HCT116 (cell line): ENCODE measurements at regions not wholly inside any gene's neighbourhood (a gene's known extent, or its start where the extent isn't known, plus 50 kb on each side); places are given as distances from the start of the nearest gene placed in this dataset.

Experiments
- ATAC-seq: fragments of 200-7000 bp; cut with Tn5 transposase; 2 replicates; pipeline ENCODE4 v1.9.1; 2020; ENCODE audit warnings: mild to moderate bottlenecking, moderate library complexity
- BruUV-seq: library from RNA; stranded (reverse); fragments of 400-500 nt; replicated peaks from 2 replicates; lab custom pipeline; 2021; lab: Mats Ljungman, UMichigan
- CTCF ChIA-PET: fragments of 300-600 bp; sonication (Branson Sonifier 250); formaldehyde crosslinking; loops from one replicate; lab custom pipeline; 2021; ENCODE audit warnings: antibody characterized with exemption; lab: Charles Lee
- POLR2A ChIA-PET: fragments of 300-600, 350-600 bp; sonication (Branson Sonifier 250); formaldehyde crosslinking; loops from one replicate; lab custom pipeline; 2021; ENCODE audit warnings: antibody characterized with exemption; lab: Charles Lee
- RAD21 ChIA-PET, 2 experiments: fragments of 300-600 bp; sonication (Branson Sonifier 250); formaldehyde crosslinking; loops; one replicate each; lab custom pipeline; 2023; ENCODE audit warnings: low total read pairs in 2 of 2; ENCODE audit not compliant: uncharacterized antibody in 2 of 2, unreplicated experiment in 2 of 2, low non-redundant PET in 1 of 2; lab: Charles Lee
- DNase-seq: peaks from one replicate; pipeline ENCODE4 v3.0.0-alpha.2; 2010; ENCODE audit warnings: low read depth, low spot score
- H2AFZ ChIP-seq: fragments of 200-600 bp; shearing (Covaris generic), sonication (generic); 2 replicates; pipeline ENCODE4 v1.6.1; 2017; ENCODE audit warnings: low read depth, mixed run types, mixed read lengths, antibody characterized with exemption, low read length; ENCODE audit not compliant: poor library complexity, severe bottlenecking
- H3K27ac ChIP-seq: 2 replicates; pipeline ENCODE4 v1.5.1; 2012; ENCODE audit warnings: low read depth, low read length
- H3K27me3 ChIP-seq: fragments of 200-600 bp; sonication (generic); 2 replicates; pipeline ENCODE4 v1.6.1; 2016; ENCODE audit warnings: mixed run types, low read length, mixed read lengths; ENCODE audit not compliant: insufficient read depth
- H3K36me3 ChIP-seq, 2 experiments: fragments of 200-500 bp in 1 of 2; fragments of 200-600 bp in 1 of 2; sonication (Bioruptor generic) in 1 of 2; sonication (generic) in 1 of 2; 2 replicates each; pipeline versions ENCODE4 v1.5.1 to v1.6.1; 2014 to 2016; ENCODE audit warnings: low read length in 2 of 2, inconsistent platforms in 1 of 2, mixed read lengths in 1 of 2, mixed run types in 1 of 2; ENCODE audit not compliant: insufficient read depth in 2 of 2, control insufficient read depth in 1 of 2
- H3K4me1 ChIP-seq, 2 experiments: fragments of 200-600 bp in 1 of 2; sonication (generic) in 1 of 2; 2 replicates each; pipeline versions ENCODE4 v1.5.1 to v1.6.1; 2012 to 2017; ENCODE audit warnings: low read length in 2 of 2, inconsistent platforms in 1 of 2, mild to moderate bottlenecking in 1 of 2, mixed read lengths in 1 of 2, mixed run types in 1 of 2, moderate library complexity in 1 of 2; ENCODE audit not compliant: insufficient read depth in 2 of 2, control insufficient read depth in 1 of 2
- H3K4me2 ChIP-seq: fragments of 200-600 bp; sonication (generic); 2 replicates; pipeline ENCODE4 v1.6.1; 2017; ENCODE audit warnings: mixed run types, low read length, mixed read lengths
- H3K4me3 ChIP-seq, 2 experiments: fragments of 200-600 bp in 1 of 2; sonication (generic) in 1 of 2; replicated peaks in 1 of 2; 2 replicates each; pipeline ENCODE4 v1.5.1; 2011 to 2016; ENCODE audit warnings: low read length in 2 of 2, control low read depth in 1 of 2, low read depth in 1 of 2, mild to moderate bottlenecking in 1 of 2, mixed read lengths in 1 of 2, mixed run types in 1 of 2
- H3K79me2 ChIP-seq: fragments of 200-600 bp; sonication (generic); 2 replicates; pipeline ENCODE4 v1.6.1; 2017; ENCODE audit warnings: mild to moderate bottlenecking, mixed run types, low read length, moderate library complexity, mixed read lengths; ENCODE audit not compliant: insufficient read depth
- H3K9ac ChIP-seq: fragments of 200-600 bp; sonication (generic); 2 replicates; pipeline ENCODE4 v1.6.1; 2016; ENCODE audit warnings: low read length, mixed read lengths
- H3K9me2 ChIP-seq: fragments of 200-600 bp; sonication (generic), shearing (Covaris generic); 2 replicates; pipeline ENCODE4 v1.6.1; 2017; ENCODE audit warnings: mixed run types, mild to moderate bottlenecking, moderate library complexity; ENCODE audit not compliant: insufficient read depth
- H3K9me3 ChIP-seq, 2 experiments: fragments of 200-500 bp in 1 of 2; fragments of 200-600 bp in 1 of 2; sonication (Bioruptor generic) in 1 of 2; sonication (generic) in 1 of 2; 2 replicates each; pipeline ENCODE4 v1.6.1; 2014 to 2017; ENCODE audit warnings: low read length in 2 of 2, mixed read lengths in 2 of 2, inconsistent platforms in 1 of 2, low read depth in 1 of 2, mild to moderate bottlenecking in 1 of 2, mixed run types in 1 of 2, moderate library complexity in 1 of 2; ENCODE audit not compliant: control insufficient read depth in 1 of 2, insufficient read depth in 1 of 2
- H4K20me1 ChIP-seq: fragments of 200-600 bp; sonication (generic), shearing (Covaris generic); 2 replicates; pipeline ENCODE4 v1.6.1; 2017; ENCODE audit warnings: mixed run types, mild to moderate bottlenecking, moderate library complexity; ENCODE audit not compliant: insufficient read depth
- ATF3 ChIP-seq: IDR thresholded peaks from 2 replicates; pipeline ENCODE4 v1.6.1; 2012
- CEBPB ChIP-seq: IDR thresholded peaks from 2 replicates; pipeline ENCODE4 v1.6.1; 2012; ENCODE audit warnings: low read depth
- CTCF ChIP-seq, 3 experiments: fragments of 200-600 bp in 1 of 3; sonication (generic) in 1 of 3; IDR thresholded peaks in 2 of 3; conservative IDR thresholded peaks in 1 of 3; 2 replicates each; pipeline ENCODE4 v1.5.1; 2012 to 2017; ENCODE audit warnings: low read depth in 2 of 3, low read length in 2 of 3, antibody characterized with exemption in 1 of 3, borderline replicate concordance in 1 of 3, control low read depth in 1 of 3, mild to moderate bottlenecking in 1 of 3, mixed read lengths in 1 of 3, mixed run types in 1 of 3, moderate library complexity in 1 of 3; ENCODE audit not compliant: insufficient read depth in 1 of 3
- EGR1 ChIP-seq: IDR thresholded peaks from 2 replicates; pipeline ENCODE4 v1.6.1; 2012; ENCODE audit warnings: low read depth
- ELF1 ChIP-seq: IDR thresholded peaks from 2 replicates; pipeline ENCODE4 v1.6.1; 2012; ENCODE audit warnings: low read depth, borderline replicate concordance
- FOSL1 ChIP-seq: IDR thresholded peaks from 2 replicates; pipeline ENCODE4 v1.6.1; 2012; ENCODE audit warnings: low read depth
- JUND ChIP-seq: IDR thresholded peaks from 2 replicates; pipeline ENCODE4 v1.6.1; 2012
- POLR2A ChIP-seq: IDR thresholded peaks from 2 replicates; pipeline ENCODE4 v1.7.0; 2011; ENCODE audit warnings: borderline replicate concordance; ENCODE audit not compliant: insufficient read depth, insufficient read length; ENCODE audit errors: extremely low read depth
- SIN3A ChIP-seq: IDR thresholded peaks from 2 replicates; pipeline ENCODE4 v1.6.1; 2012; ENCODE audit warnings: low read depth
- SP1 ChIP-seq: IDR thresholded peaks from 2 replicates; pipeline ENCODE4 v1.6.1; 2012; ENCODE audit warnings: low read depth
- SRF ChIP-seq: IDR thresholded peaks from 2 replicates; pipeline ENCODE4 v1.6.1; 2012; ENCODE audit warnings: low read depth
- TCF7L2 ChIP-seq: IDR thresholded peaks from 2 replicates; pipeline ENCODE4 v1.7.0; 2011; ENCODE audit warnings: borderline replicate concordance, inconsistent platforms; ENCODE audit not compliant: insufficient read depth, insufficient read length; ENCODE audit errors: extremely low read depth
- YY1 ChIP-seq: IDR thresholded peaks from 2 replicates; pipeline ENCODE4 v1.6.1; 2011; ENCODE audit warnings: low read length, low read depth, moderate library complexity, mild to moderate bottlenecking; ENCODE audit not compliant: insufficient replicate concordance; ENCODE audit errors: extremely low read depth
- ZBTB33 ChIP-seq: IDR thresholded peaks from 2 replicates; pipeline ENCODE4 v1.6.1; 2011; ENCODE audit warnings: mild to moderate bottlenecking, low read length, moderate library complexity; ENCODE audit not compliant: insufficient replicate concordance; ENCODE audit errors: extremely low read depth
- ZFX ChIP-seq: fragments of 450-650 bp; IDR thresholded peaks from 2 replicates; pipeline ENCODE4 v1.6.1; 2017
- ZNF274 ChIP-seq: fragments of 200-500 bp; sonication (Bioruptor generic); IDR thresholded peaks from 2 replicates; pipeline ENCODE4 v1.6.1; 2014; ENCODE audit warnings: mild to moderate bottlenecking, low read depth, low read length, inconsistent platforms
- intact Hi-C: fragments of 100-400 bp; cut with micrococcal nuclease; formaldehyde crosslinking; loops from 2 replicates; pipeline ENCODE4 v1.10.0; 2022

GRCh38 chr3:177382944-177383343 lies 185.7 kb upstream of the TBL1XR1 start (continued):
- no peak for TF ChIP-seq TCF7L2
- TF ChIP-seq ZFX = no peak
- TF ChIP-seq, all 23 proteins: peak for 0

- no peak overlapping the region for H3K4me3 ChIP-seq
- no peaks in the 10 kb centered on the region for H3K9me3 ChIP-seq
- no peak overlapping the region for H2AFZ ChIP-seq
- DNase-seq (no peak), ATAC-seq (no peak)
- no peaks in the 10 kb centered on the region for H3K4me1 ChIP-seq
- H4K20me1 ChIP-seq = no peaks in the 10 kb centered on the region
- H3K27ac ChIP-seq = no peak overlapping the region
- H3K79me2 ChIP-seq = no peaks in the 10 kb centered on the region
- TF ChIP-seq ELF1 (no peak), ZNF274 (no peak), SRF (no peak), CEBPB (no peak), ZBTB33 (no peak), ZFX (no peak), SIN3A (no peak), ATF3 (no peak), EGR1 (no peak), FOSL1 (no peak), SP1 (no peak), CTCF (IDR thresholded peaks at IDR 0.05 in 2 of 3, conservative IDR thresholded peaks at IDR 0.05 in 1 of 3; ENCODE audit: borderline replicate concordance in 1 of 3, insufficient read depth in 1 of 3, low read depth in 2 of 3, low read length in 2 of 3) (no peak), POLR2A (no peak), TCF7L2 (no peak), JUND (no peak), YY1 (no peak)
- intact Hi-C loops = no loop called here
- POLR2A ChIA-PET = no interaction called here
- no peaks in the 10 kb centered on the region for H3K36me3 ChIP-seq
- no peak overlapping the region for H3K4me2 ChIP-seq
- CTCF ChIA-PET = no interaction called here
- no TSS peak for BruUV-seq
- no peaks in the 10 kb centered on the region for H3K27me3 ChIP-seq
- H3K9me2 ChIP-seq = no peaks in the 10 kb centered on the region
- RAD21 ChIA-PET = no interaction called here
- no peak overlapping the region for H3K9ac ChIP-seq
These were observed 187.9 kb upstream of the TBL1XR1 start for GRCh38 chr3:177385186-177385585.
